T47D (cell line): ENCODE measurements at regions not wholly inside any gene's neighbourhood (a gene's known extent, or its start where the extent isn't known, plus 50 kb on each side); places are given as distances from the start of the nearest gene placed in this dataset.

ENCODE experiments used
- DNase-seq, 2 experiments: peaks; one replicate each; pipeline versions ENCODE4 v3.0.0 to v3.0.0-alpha.2; 2011 to 2012; ENCODE audit warnings: low read depth in 1 of 2, low spot score in 1 of 2
- JUND ChIP-seq: IDR thresholded peaks from 2 replicates; pipeline ENCODE4 v1.6.1; 2012; ENCODE audit warnings: low read depth
- in situ Hi-C: cut with HindIII; loops from 2 replicates; pipeline ENCODE4 v1.10.0; 2016; ENCODE audit warnings: low sequenced_read_pairs, low pct_unique_long_range_greater_than_20kb

- no peak for DNase-seq
- in situ Hi-C loops, result no loop called here
- TF ChIP-seq JUND, result no peak
Measured at GRCh38 chrX:8284131-8284530, 113.1 kb upstream of the VCX2 start.

DNA sequence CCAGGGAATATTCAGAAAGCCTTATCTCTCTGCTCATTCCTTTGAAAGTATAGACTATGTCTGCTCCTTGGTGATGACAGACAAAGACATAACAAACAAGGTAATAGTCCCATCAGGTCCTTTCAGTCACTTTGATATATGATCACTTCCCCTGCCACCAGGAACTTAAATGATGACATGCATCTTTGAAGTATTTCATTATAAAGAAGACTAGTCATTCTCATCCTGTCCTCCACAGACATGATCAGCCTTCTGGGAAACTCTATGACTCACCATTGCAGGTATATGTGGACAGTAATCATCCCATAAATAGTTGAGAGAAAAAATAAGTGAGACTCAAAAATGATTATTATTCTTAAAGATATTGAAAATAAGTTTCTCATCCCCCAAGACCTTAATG is 117.5 kb upstream of the VCX2 start:
- no peak for DNase-seq
- in situ Hi-C loops, result no loop called here
- TF ChIP-seq JUND, result no peak

GRCh38 chrX:8289523-8289922 is 118.5 kb upstream of the VCX2 start:
- DNase-seq, result no peak
- no peak for TF ChIP-seq JUND
- in situ Hi-C loops, result no loop called here

DNA sequence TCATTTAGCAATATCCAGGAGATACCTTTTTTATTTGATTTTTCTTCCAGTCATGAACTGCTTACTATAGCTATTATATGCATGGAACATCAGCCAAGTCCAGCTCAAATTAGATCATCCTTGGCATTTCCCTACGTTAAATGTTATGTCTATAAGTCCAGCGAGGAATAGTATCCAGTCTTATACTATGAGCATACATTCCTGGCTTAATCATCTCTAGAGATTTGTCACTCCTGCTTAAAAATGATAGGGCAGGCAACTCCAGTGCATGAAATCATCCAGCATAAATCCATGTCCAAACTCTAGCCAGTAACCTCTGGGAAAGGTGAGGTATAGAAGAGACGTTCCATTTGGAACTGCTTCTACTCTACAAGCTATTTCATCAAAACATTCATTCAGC is 126.7 kb upstream of the VCX2 start:
- DNase-seq, result no peak
- in situ Hi-C loops, result no loop called here
- no peak for TF ChIP-seq JUND

GRCh38 chrX:8304668-8305067 is 133.6 kb upstream of the VCX2 start:
- TF ChIP-seq JUND, result no peak
- in situ Hi-C loops, result no loop called here
- DNase-seq, result no peak

DNA sequence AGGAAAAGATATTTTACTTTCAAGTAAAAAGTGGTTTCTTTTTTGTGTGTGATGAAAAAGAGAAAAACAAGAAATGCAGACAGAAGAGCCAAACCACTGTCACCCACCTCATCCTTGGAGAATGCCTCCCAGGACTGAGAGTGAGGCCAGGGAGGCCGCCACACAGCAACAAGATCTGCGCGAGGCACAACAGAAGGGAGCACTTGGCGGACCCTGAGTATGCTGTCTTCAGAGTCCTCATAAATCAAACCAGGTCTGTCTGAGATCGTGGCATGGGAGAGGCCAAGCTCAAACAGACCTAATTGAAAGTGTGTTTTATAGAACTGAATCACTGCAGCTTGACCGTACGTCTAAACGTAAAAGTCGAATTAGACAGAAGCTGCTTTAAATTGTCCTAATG is 134.3 kb upstream of the VCX2 start:
- no peak for TF ChIP-seq JUND
- in situ Hi-C loops, result no loop called here
- DNase-seq, result no peak

GRCh38 chrX:8306291-8306925 is 135.3 kb upstream of the VCX2 start:
- no peak for DNase-seq
- no peak for TF ChIP-seq JUND
- in situ Hi-C loops, result no loop called here

GRCh38 chrX:8310409-8310808 is 139.3 kb upstream of the VCX2 start:
- in situ Hi-C loops, result no loop called here
- no peak for TF ChIP-seq JUND

DNA sequence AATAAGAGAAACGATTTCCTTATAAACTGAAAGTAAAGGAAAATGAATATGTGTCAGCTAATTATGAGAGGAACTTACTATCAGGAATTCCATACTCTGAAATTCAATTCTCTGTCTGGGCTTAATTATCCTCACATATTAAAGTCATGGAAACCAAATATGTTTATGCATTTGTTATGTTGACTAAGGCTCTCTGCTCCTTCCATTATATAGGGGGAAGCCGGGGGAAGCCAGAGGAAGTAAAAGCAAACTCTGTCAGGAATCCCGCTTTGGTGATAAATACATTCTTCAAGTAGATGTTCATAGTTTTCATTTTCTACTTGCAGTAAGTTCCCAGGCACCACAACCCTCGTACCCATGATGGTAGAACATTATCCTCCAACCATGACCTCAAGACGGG is 142.8 kb upstream of the VCX2 start:
- DNase-seq, result no peak
- no peak for TF ChIP-seq JUND
- in situ Hi-C loops, result no loop called here

More at GRCh38 chrX:8310409-8310808, 139.3 kb upstream of the VCX2 start:
- no peak for DNase-seq

DNA sequence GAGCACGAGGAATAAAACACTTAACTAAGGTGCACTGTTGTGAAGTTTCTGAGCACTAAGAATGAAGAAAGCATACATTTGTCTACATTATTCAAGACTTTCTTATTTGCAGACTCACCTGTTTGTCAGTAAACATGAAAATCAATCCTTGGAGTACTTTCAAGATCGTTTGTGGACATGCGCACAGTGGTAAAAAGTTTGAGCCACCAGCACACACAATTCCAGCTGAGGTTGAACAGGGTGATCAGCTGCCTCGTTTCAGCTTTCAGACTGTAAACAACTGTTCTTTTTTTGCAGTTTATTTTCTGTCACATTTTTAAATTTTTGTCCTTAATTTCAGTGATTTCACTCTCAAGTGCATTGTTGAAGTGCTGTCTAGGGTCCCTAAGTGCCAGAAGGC is 143.8 kb upstream of the VCX2 start:
- no peak for TF ChIP-seq JUND
- DNase-seq, result no peak
- in situ Hi-C loops, result no loop called here

DNA sequence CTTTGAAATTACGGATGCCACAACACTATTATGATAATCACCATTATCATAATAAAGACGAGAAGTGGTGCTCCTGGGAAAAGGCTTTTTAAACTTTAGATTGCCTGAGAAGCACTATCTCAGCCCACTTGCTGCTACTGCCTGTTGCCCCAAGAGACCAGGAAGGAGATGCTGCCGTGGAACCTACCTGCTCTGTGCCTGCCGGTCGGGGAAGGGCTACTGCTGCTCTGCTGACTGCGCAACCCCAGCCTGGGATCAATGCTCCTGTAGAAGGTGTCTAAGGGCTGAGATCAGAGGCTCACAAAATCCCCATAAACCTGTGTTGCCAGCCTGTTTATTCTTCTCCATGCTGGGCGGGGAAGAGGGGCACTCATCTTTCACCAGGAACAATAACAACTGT is 145.3 kb upstream of the VCX3B start:
- no peak for DNase-seq
- in situ Hi-C loops, result no loop called here
- TF ChIP-seq JUND, result no peak

DNA sequence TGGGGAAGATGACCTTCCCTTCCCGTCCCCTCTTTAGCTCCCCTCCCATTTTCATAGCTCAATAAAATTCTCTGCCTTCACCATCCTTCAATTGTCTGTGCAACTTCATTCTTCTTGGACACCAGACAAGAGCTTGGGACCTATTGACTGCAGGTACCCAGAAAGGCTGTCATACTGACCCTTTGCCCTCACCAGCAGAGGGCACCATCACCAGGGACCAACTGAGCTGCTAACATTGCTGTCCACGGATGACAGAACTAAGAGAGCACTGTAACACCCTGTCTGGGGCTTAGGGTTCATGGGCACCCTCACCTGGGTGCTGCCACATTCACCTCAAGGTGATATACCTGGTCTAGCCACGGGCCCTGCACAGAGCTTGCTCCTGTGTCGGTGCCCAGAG is 141.3 kb upstream of the VCX3B start:
- DNase-seq, result no peak
- TF ChIP-seq JUND, result no peak
- in situ Hi-C loops, result no loop called here

- in situ Hi-C loops, result no loop called here
- TF ChIP-seq JUND, result no peak
- no peak for DNase-seq
Measured at GRCh38 chrX:8341814-8342590, 122.6 kb upstream of the VCX3B start.

GRCh38 chrX:8345473-8345872 is 119.2 kb upstream of the VCX3B start:
- no peak for TF ChIP-seq JUND
- DNase-seq, result no peak
- in situ Hi-C loops, result no loop called here
